ENCODE measurements at regions not wholly inside any gene's neighbourhood (a gene's known extent, or its start where the extent isn't known, plus 50 kb on each side); places are given as distances from the start of the nearest gene placed in this dataset.
A peak's percentile ranks its signal among the peaks of the same experiment; 100 is the strongest.

DNA sequence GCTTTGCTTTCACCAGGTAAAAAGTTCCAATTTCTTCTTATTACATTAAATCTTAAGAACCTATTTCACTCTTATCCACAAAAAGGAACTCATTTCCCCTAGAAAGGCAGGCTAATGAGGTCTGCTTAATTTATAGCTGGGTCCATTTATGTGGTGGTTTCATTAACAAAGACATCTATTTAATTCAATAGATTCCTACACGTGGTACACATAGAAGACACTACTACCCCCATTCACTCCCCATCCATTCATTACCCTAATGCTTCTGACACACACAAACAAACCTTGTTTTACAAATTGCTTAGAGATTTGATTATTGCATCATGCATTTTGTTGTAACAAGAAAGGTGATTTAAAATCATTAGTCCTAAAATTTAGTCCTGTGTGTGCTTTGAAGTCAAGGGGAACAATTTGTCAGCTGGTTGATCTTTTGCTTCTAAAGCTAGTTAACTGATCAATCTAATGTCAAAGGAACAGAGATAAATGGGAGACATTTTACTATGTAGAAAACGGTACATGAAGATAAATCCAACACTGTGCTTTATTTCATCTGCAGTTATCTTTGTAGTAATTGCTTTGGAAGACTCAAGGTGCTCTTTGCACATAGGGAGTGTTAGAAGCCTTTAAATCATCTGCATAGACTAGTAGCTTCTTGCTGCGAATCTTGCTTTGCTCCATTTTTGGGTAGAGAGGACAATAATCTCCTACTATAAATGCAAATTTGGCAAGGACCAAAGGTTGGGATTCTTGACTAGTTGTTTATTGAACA is 379.2 kb downstream of the CDH11 start:
- H3K9me3 Mint-ChIP-seq (ENCODE audit: unreplicated experiment) = peaks cover 15% of the 10 kb centered on the region
- peaks cover 7% of the 10 kb centered on the region for H3K4me1 Mint-ChIP-seq (ENCODE audit: unreplicated experiment)
- H3K27me3 Mint-ChIP-seq (ENCODE audit: unreplicated experiment) = no peaks in the 10 kb centered on the region
- H3K4me3 Mint-ChIP-seq (ENCODE audit: unreplicated experiment) = no peak overlapping the region
- peaks cover 2% of the 10 kb centered on the region for H3K36me3 Mint-ChIP-seq (ENCODE audit: unreplicated experiment)
- TF ChIP-seq, protein P1, sequence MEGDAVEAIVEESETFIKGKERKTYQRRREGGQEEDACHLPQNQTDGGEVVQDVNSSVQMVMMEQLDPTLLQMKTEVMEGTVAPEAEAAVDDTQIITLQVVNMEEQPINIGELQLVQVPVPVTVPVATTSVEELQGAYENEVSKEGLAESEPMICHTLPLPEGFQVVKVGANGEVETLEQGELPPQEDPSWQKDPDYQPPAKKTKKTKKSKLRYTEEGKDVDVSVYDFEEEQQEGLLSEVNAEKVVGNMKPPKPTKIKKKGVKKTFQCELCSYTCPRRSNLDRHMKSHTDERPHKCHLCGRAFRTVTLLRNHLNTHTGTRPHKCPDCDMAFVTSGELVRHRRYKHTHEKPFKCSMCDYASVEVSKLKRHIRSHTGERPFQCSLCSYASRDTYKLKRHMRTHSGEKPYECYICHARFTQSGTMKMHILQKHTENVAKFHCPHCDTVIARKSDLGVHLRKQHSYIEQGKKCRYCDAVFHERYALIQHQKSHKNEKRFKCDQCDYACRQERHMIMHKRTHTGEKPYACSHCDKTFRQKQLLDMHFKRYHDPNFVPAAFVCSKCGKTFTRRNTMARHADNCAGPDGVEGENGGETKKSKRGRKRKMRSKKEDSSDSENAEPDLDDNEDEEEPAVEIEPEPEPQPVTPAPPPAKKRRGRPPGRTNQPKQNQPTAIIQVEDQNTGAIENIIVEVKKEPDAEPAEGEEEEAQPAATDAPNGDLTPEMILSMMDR (IDR thresholded peaks at IDR 0.05) = no peak
- H3K27ac Mint-ChIP-seq (ENCODE audit: unreplicated experiment) = no peak overlapping the region
- no peak for DNase-seq (ENCODE audit: extremely low spot score, unreplicated experiment)

DNA sequence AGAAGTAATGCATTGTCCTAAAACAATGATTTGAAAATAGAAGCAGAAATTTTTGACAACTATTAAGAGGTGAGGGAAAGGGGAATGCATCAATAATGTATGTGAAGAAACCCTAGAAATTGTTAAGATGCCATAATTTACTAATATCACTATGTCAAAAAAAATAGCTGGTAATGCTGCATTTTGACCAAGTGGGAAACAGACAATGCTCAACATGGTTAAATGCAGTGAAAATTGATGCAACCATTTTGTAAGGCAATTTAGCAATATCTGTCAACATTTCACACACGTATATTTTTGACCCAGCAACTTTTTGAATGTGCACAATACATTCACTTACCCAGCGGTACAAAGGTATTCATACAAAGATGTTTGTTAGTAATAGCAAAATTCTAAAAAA is 381.6 kb downstream of the CDH11 start:
- TF ChIP-seq, protein P1 (IDR thresholded peaks at IDR 0.05) = no peak
- H3K4me1 Mint-ChIP-seq (ENCODE audit: unreplicated experiment) = peaks cover 7% of the 10 kb centered on the region

DNA sequence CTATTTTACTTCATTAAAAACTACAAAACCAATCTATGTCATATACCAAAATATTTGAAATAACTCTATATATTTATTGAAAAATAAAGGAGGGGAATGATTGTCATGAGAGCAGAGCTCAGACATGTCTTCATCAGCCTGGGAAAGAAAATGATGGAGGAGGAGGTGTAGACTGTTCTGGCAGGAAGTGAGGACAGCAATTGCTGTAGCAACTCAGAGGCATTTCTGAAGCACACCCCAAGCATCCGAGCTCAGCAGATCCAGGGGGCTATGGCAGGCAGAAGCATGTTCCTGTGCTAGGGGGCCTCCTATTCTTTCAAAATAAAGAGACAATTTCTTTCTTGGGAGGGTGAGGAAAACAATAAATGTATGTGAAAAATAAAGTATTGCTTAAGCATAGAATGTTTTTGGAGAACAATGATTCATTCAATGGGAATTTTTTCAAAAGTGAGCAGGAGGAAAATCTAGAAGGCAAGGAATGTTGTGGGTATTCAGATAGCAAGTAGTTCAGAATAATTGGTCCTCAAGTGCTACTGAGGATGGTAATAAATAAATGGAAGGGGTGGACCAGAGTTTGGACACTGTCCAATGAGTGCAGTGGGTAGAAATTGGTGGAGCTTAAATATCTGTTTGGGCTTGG is 383.4 kb downstream of the CDH11 start:
- DNase-seq (ENCODE audit: extremely low spot score, unreplicated experiment) = no peak
- Mint-ChIP-seq H3K36me3 (ENCODE audit: unreplicated experiment) (peaks cover 2% of the 10 kb centered on the region), H3K27ac (ENCODE audit: unreplicated experiment) (peak overlapping the region; percentile 45), H3K27me3 (ENCODE audit: unreplicated experiment) (no peaks in the 10 kb centered on the region), H3K9me3 (ENCODE audit: unreplicated experiment) (peaks cover 13% of the 10 kb centered on the region), H3K4me3 (ENCODE audit: unreplicated experiment) (no peak overlapping the region), H3K4me1 (ENCODE audit: unreplicated experiment) (peaks cover 8% of the 10 kb centered on the region)
- TF ChIP-seq, protein P1 (IDR thresholded peaks at IDR 0.05) = no peak

More for the DNA sequence above, 381.6 kb downstream of the CDH11 start:
- Mint-ChIP-seq H3K4me3 (ENCODE audit: unreplicated experiment) (no peak overlapping the region), H3K27ac (ENCODE audit: unreplicated experiment) (no peak overlapping the region), H3K9me3 (ENCODE audit: unreplicated experiment) (peaks cover 16% of the 10 kb centered on the region), H3K36me3 (ENCODE audit: unreplicated experiment) (peaks cover 2% of the 10 kb centered on the region), H3K27me3 (ENCODE audit: unreplicated experiment) (no peaks in the 10 kb centered on the region)
- DNase-seq (ENCODE audit: extremely low spot score, unreplicated experiment) = no peak

DNA sequence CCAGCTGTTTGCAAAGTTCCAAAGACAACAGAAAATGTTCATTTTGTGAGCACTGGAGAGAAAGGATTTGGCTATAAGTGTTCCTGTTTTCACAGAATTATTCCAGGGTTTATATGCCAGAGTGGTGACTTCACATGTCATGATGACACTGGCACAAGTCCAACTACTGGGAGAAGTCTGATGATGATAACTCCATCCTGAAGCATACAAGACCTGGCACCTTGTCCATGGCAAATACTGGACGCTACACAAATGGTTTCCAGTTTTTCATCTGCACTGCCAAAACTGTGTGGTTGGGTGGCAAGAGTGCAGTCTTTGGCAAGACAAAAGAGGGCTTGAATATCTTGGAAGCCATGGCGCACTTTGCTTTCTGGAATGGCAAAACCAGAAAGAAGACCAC is 385.0 kb downstream of the CDH11 start:
- no peak overlapping the region for H3K4me3 Mint-ChIP-seq (ENCODE audit: unreplicated experiment)
- H3K9me3 Mint-ChIP-seq (ENCODE audit: unreplicated experiment) = peaks cover 13% of the 10 kb centered on the region
- no peak for DNase-seq (ENCODE audit: extremely low spot score, unreplicated experiment)
- no peaks in the 10 kb centered on the region for H3K27me3 Mint-ChIP-seq (ENCODE audit: unreplicated experiment)
- H3K4me1 Mint-ChIP-seq (ENCODE audit: unreplicated experiment) = peaks cover 8% of the 10 kb centered on the region
- TF ChIP-seq, protein P1 (IDR thresholded peaks at IDR 0.05) = no peak
- H3K36me3 Mint-ChIP-seq (ENCODE audit: unreplicated experiment) = peaks cover 2% of the 10 kb centered on the region
- no peak overlapping the region for H3K27ac Mint-ChIP-seq (ENCODE audit: unreplicated experiment)

DNA sequence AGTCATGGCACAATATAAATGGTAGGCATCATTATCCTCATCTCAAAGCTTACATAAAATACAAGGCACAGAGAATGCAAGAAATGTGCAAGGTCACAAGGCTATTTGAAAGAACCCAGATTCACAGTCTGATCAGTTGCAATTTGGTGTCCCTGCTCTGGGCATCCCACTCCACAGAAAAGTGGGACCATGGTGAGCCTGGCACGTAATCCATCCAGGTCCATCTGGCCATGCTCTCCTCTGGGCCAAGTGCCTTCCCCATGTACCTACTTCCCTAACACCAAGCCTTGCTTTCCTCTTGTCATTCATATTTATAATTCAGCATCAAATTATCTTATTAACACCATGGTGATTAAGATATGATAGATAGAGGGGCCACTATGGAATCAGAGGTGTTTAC is 390.0 kb downstream of the CDH11 start:
- H3K36me3 Mint-ChIP-seq (ENCODE audit: unreplicated experiment) = no peaks in the 10 kb centered on the region
- peaks cover 5% of the 10 kb centered on the region for H3K9me3 Mint-ChIP-seq (ENCODE audit: unreplicated experiment)
- DNase-seq (ENCODE audit: extremely low spot score, unreplicated experiment) = no peak
- H3K4me1 Mint-ChIP-seq (ENCODE audit: unreplicated experiment) = peaks cover 11% of the 10 kb centered on the region
- no peak overlapping the region for H3K4me3 Mint-ChIP-seq (ENCODE audit: unreplicated experiment)
- TF ChIP-seq, protein P1 (IDR thresholded peaks at IDR 0.05) = no peak
- no peaks in the 10 kb centered on the region for H3K27me3 Mint-ChIP-seq (ENCODE audit: unreplicated experiment)
- no peak overlapping the region for H3K27ac Mint-ChIP-seq (ENCODE audit: unreplicated experiment)
